ENCODE measurements at regions not wholly inside any gene's neighbourhood (a gene's known extent, or its start where the extent isn't known, plus 50 kb on each side); places are given as distances from the start of the nearest gene placed in this dataset.

GRCh38 chr3:150110097-150110496 lies 139.4 kb upstream of the PFN2 start:
- Histone ChIP-seq H3K4me3 (ENCODE audit: low read depth in 1 of 2, low read length in 2 of 2) (no peak overlapping the region), H3K9me3 (ENCODE audit: low read length) (no peaks in the 10 kb centered on the region), H3K4me1 (ENCODE audit: insufficient read depth, low read length) (no peaks in the 10 kb centered on the region), H3K9ac (ENCODE audit: low read length) (no peak overlapping the region), H3K27ac (ENCODE audit: low read depth, low read length) (no peak overlapping the region), H3K36me3 (ENCODE audit: insufficient read depth, low read length) (no peaks in the 10 kb centered on the region), H3K27me3 (ENCODE audit: control insufficient read depth in 1 of 2, insufficient read depth in 2 of 2, low read length in 2 of 2) (no peaks in the 10 kb centered on the region)

DNA sequence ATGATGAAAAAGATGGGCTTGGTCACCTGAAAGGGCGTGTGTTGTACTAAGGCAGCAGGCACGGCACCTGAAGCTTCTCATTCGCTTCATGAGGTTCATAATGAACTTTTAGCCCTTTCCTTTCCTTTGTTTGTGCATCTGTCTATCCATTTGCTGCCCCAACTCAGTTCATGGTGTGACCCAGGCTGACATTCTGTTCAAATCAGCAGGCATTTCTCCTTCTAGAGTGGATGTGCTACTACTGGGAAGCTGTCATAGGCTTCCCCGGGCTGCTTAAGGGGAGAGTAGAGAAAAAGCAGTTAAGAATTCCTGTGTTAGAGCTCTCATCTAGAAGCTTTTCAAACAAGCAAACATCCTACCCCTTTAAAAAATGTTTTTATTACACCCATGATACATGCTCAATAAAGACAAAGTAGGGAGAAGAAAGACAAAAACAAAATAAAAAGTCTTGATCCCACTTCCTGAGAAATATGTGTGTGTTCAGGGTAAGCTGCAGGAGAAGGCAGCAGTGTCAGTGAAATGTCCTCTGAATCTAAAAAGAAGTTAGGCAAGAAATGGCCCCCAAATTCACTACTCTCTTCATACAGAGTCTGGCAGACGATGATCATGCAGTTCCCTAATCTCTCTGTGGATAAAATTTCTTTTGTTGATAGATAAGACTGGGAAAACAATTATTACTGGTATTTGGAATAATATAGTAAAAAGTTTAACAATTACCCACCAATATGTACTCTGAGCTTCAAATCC lies 136.9 kb upstream of the PFN2 start:
- H3K4me3 ChIP-seq (ENCODE audit: low read depth in 1 of 2, low read length in 2 of 2): no peak overlapping the region
- no peaks in the 10 kb centered on the region for H3K36me3 ChIP-seq (ENCODE audit: insufficient read depth, low read length)
- H3K27ac ChIP-seq (ENCODE audit: low read depth, low read length): no peak overlapping the region
- H3K4me1 ChIP-seq (ENCODE audit: insufficient read depth, low read length): no peaks in the 10 kb centered on the region
- no peaks in the 10 kb centered on the region for H3K9me3 ChIP-seq (ENCODE audit: low read length)
- H3K27me3 ChIP-seq (ENCODE audit: control insufficient read depth in 1 of 2, insufficient read depth in 2 of 2, low read length in 2 of 2): no peaks in the 10 kb centered on the region
- H3K9ac ChIP-seq (ENCODE audit: low read length): no peak overlapping the region

- no peaks in the 10 kb centered on the region for H3K4me1 ChIP-seq (ENCODE audit: insufficient read depth, low read length)
- no peaks in the 10 kb centered on the region for H3K27me3 ChIP-seq (ENCODE audit: control insufficient read depth in 1 of 2, insufficient read depth in 2 of 2, low read length in 2 of 2)
- no peaks in the 10 kb centered on the region for H3K9me3 ChIP-seq (ENCODE audit: low read length)
- H3K4me3 ChIP-seq (ENCODE audit: low read depth in 1 of 2, low read length in 2 of 2): no peak overlapping the region
- no peak overlapping the region for H3K27ac ChIP-seq (ENCODE audit: low read depth, low read length)
- no peak overlapping the region for H3K9ac ChIP-seq (ENCODE audit: low read length)
- no peaks in the 10 kb centered on the region for H3K36me3 ChIP-seq (ENCODE audit: insufficient read depth, low read length)
Measured at GRCh38 chr3:150106740-150107428, 136.2 kb upstream of the PFN2 start.

DNA sequence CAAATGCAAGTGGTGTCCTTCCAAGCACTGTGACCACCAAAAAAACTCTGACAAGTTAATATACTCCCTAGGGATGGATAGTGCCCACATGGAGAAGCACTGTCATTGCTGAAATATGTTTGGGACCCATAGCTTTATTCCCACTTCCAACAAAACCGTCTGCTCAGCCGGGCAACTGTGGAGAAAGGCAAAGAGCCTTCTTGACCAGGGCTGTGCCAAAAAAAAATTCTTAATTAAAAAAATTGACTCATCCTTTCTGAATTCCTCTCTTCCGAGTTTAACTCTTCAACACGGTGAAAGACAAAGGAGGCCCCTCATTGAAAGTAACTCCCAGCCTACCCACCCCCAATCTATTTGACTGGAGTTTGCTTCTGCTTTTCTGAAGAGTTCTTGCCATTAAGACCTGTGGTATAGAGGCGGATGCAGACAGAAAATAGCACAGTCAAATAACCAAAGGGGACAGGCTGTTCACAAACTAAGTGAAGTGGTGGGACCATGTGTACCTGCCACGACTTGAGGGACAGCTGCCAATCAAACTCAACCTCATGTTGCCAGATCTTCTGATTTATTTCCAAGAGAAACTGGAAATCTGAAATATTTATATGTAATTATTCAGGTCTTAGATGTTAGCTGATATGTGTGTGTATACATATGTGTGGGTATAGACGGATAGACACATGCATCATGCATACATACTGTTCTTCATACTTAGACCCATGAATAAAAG lies 135.4 kb upstream of the PFN2 start:
- no peaks in the 10 kb centered on the region for H3K9me3 ChIP-seq (ENCODE audit: low read length)
- H3K27ac ChIP-seq (ENCODE audit: low read depth, low read length): no peak overlapping the region
- H3K4me1 ChIP-seq (ENCODE audit: insufficient read depth, low read length): no peaks in the 10 kb centered on the region
- no peak overlapping the region for H3K4me3 ChIP-seq (ENCODE audit: low read depth in 1 of 2, low read length in 2 of 2)
- H3K9ac ChIP-seq (ENCODE audit: low read length): no peak overlapping the region
- H3K27me3 ChIP-seq (ENCODE audit: control insufficient read depth in 1 of 2, insufficient read depth in 2 of 2, low read length in 2 of 2): no peaks in the 10 kb centered on the region
- H3K36me3 ChIP-seq (ENCODE audit: insufficient read depth, low read length): no peaks in the 10 kb centered on the region

GRCh38 chr3:150105025-150105424 lies 134.3 kb upstream of the PFN2 start:
- H3K36me3 ChIP-seq (ENCODE audit: insufficient read depth, low read length): no peaks in the 10 kb centered on the region
- no peaks in the 10 kb centered on the region for H3K9me3 ChIP-seq (ENCODE audit: low read length)
- H3K27ac ChIP-seq (ENCODE audit: low read depth, low read length): no peak overlapping the region
- no peak overlapping the region for H3K4me3 ChIP-seq (ENCODE audit: low read depth in 1 of 2, low read length in 2 of 2)
- H3K27me3 ChIP-seq (ENCODE audit: control insufficient read depth in 1 of 2, insufficient read depth in 2 of 2, low read length in 2 of 2): no peaks in the 10 kb centered on the region
- no peaks in the 10 kb centered on the region for H3K4me1 ChIP-seq (ENCODE audit: insufficient read depth, low read length)
- H3K9ac ChIP-seq (ENCODE audit: low read length): no peak overlapping the region

- Histone ChIP-seq H3K9ac (ENCODE audit: low read length) (no peak overlapping the region), H3K4me1 (ENCODE audit: insufficient read depth, low read length) (no peaks in the 10 kb centered on the region), H3K27ac (ENCODE audit: low read depth, low read length) (no peak overlapping the region), H3K9me3 (ENCODE audit: low read length) (no peaks in the 10 kb centered on the region), H3K4me3 (ENCODE audit: low read depth in 1 of 2, low read length in 2 of 2) (no peak overlapping the region), H3K27me3 (ENCODE audit: control insufficient read depth in 1 of 2, insufficient read depth in 2 of 2, low read length in 2 of 2) (no peaks in the 10 kb centered on the region), H3K36me3 (ENCODE audit: insufficient read depth, low read length) (no peaks in the 10 kb centered on the region)
Measured at GRCh38 chr3:150104564-150104963, 133.9 kb upstream of the PFN2 start.

DNA sequence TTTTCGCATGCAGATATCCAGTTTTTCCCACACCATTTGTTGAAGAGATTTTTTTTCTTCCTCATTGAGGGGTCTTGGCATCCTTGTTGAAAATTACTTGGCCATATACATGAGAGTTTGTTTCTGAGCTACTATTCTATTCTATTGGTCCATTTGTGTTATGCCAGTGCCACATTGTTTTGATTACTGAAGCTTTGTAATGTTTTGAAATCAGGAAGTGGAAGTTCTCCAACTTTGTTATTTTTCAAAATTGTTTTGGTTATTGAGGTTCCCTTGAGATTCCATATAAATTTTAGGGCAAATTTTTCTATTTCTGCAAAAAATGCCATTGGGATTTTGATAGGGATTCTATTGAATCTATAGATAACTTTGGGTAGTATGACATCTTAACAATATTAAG lies 130.3 kb upstream of the PFN2 start:
- Histone ChIP-seq H3K27ac (ENCODE audit: low read depth, low read length) (no peak overlapping the region), H3K9ac (ENCODE audit: low read length) (no peak overlapping the region), H3K4me1 (ENCODE audit: insufficient read depth, low read length) (peaks cover 7% of the 10 kb centered on the region), H3K4me3 (ENCODE audit: low read depth in 1 of 2, low read length in 2 of 2) (no peak overlapping the region), H3K36me3 (ENCODE audit: insufficient read depth, low read length) (no peaks in the 10 kb centered on the region), H3K9me3 (ENCODE audit: low read length) (no peaks in the 10 kb centered on the region), H3K27me3 (ENCODE audit: control insufficient read depth in 1 of 2, insufficient read depth in 2 of 2, low read length in 2 of 2) (no peaks in the 10 kb centered on the region)

DNA sequence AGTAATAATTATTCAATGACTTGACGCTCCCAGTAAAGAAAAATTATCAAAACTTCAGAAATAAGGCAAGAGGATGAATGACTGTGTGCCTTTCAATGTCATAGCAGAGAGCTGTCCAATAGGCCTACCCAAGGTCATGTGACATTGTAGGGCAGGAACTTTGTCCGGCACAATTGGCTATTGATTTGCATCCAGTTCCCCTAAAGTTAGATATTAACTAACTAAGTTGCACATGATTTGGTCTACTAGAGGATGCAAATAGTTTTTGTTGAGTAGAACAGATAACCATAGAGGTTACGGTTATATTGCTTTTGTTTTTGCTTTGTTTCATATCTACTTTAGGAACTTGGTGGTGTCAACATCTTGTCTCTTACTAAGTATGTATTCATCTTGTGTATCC lies 127.9 kb upstream of the PFN2 start:
- H3K9me3 ChIP-seq (ENCODE audit: low read length): no peaks in the 10 kb centered on the region
- H3K27me3 ChIP-seq (ENCODE audit: control insufficient read depth in 1 of 2, insufficient read depth in 2 of 2, low read length in 2 of 2): no peaks in the 10 kb centered on the region
- peaks cover 7% of the 10 kb centered on the region for H3K4me1 ChIP-seq (ENCODE audit: insufficient read depth, low read length)
- no peak overlapping the region for H3K9ac ChIP-seq (ENCODE audit: low read length)
- no peaks in the 10 kb centered on the region for H3K36me3 ChIP-seq (ENCODE audit: insufficient read depth, low read length)
- H3K27ac ChIP-seq (ENCODE audit: low read depth, low read length): no peak overlapping the region
- no peak overlapping the region for H3K4me3 ChIP-seq (ENCODE audit: low read depth in 1 of 2, low read length in 2 of 2)

DNA sequence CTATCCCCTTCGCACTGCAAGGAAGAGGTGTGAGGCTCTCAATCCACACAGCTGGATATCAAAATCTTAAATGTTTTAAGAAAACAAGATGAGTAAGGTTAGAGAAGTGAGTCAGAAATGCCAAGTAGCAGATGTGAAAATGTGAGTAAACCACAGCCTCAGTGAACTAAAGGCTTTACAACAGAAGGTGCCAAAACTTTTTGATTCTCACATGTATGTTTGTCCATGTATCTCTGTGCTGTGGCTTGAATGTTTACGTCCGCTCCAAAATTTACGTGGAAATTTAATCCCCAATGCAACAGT lies 126.8 kb upstream of the PFN2 start:
- no peaks in the 10 kb centered on the region for H3K9me3 ChIP-seq (ENCODE audit: low read length)
- H3K36me3 ChIP-seq (ENCODE audit: insufficient read depth, low read length): no peaks in the 10 kb centered on the region
- peaks cover 7% of the 10 kb centered on the region for H3K4me1 ChIP-seq (ENCODE audit: insufficient read depth, low read length)
- H3K27me3 ChIP-seq (ENCODE audit: control insufficient read depth in 1 of 2, insufficient read depth in 2 of 2, low read length in 2 of 2): no peaks in the 10 kb centered on the region
- no peak overlapping the region for H3K27ac ChIP-seq (ENCODE audit: low read depth, low read length)
- no peak overlapping the region for H3K9ac ChIP-seq (ENCODE audit: low read length)
- no peak overlapping the region for H3K4me3 ChIP-seq (ENCODE audit: low read depth in 1 of 2, low read length in 2 of 2)

- Histone ChIP-seq H3K36me3 (ENCODE audit: insufficient read depth, low read length) (no peaks in the 10 kb centered on the region), H3K9ac (ENCODE audit: low read length) (no peak overlapping the region), H3K9me3 (ENCODE audit: low read length) (no peaks in the 10 kb centered on the region), H3K4me1 (ENCODE audit: insufficient read depth, low read length) (peaks cover 7% of the 10 kb centered on the region), H3K27ac (ENCODE audit: low read depth, low read length) (no peak overlapping the region), H3K4me3 (ENCODE audit: low read depth in 1 of 2, low read length in 2 of 2) (no peak overlapping the region), H3K27me3 (ENCODE audit: control insufficient read depth in 1 of 2, insufficient read depth in 2 of 2, low read length in 2 of 2) (no peaks in the 10 kb centered on the region)
Measured at GRCh38 chr3:150096700-150097587, 126.2 kb upstream of the PFN2 start.
